ENCODE measurements at regions not wholly inside any gene's neighbourhood (a gene's known extent, or its start where the extent isn't known, plus 50 kb on each side); places are given as distances from the start of the nearest gene placed in this dataset.

DNA sequence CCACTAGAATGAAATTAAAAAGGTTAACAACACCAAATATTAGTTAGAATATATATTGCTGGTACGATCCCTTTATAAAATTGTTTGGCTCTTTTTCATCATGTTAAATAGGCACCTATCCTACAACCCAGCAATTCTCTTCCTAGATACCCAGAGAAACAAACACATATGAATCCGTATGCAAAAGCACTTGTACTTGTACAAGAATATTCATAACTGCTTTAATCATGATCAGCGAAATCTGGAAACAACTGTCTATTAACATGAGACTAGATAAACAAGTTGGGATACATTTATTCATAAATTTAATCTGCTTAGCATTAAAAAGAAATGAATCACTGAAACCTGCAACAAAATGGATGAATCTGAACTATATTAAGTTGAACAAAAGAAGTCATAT is 113.7 kb upstream of the MAP1B start:
- H3K4me1 ChIP-seq (ENCODE audit: control insufficient read depth, insufficient read depth, low read length), result no peaks in the 10 kb centered on the region

GRCh38 chr5:71996789-71997188 is 110.5 kb upstream of the MAP1B start:
- H3K4me1 ChIP-seq (ENCODE audit: control insufficient read depth, insufficient read depth, low read length), result no peaks in the 10 kb centered on the region
- H3K4me3 ChIP-seq (ENCODE audit: low read length in 2 of 2), result no peak overlapping the region
- H3K36me3 ChIP-seq (ENCODE audit: control insufficient read depth in 2 of 2, insufficient read depth in 2 of 2, low read length in 2 of 2), result no peaks in the 10 kb centered on the region
- H3K9me3 ChIP-seq (ENCODE audit: control insufficient read depth in 2 of 2, low read length in 2 of 2), result no peaks in the 10 kb centered on the region
- no peak overlapping the region for H3K27ac ChIP-seq (ENCODE audit: low read length)
- no peaks in the 10 kb centered on the region for H3K27me3 ChIP-seq (ENCODE audit: control insufficient read depth in 1 of 2, insufficient read depth in 2 of 2, low read length in 2 of 2)
- no peak overlapping the region for H3K9ac ChIP-seq (ENCODE audit: low read length in 2 of 2)

More for the DNA sequence above, 113.7 kb upstream of the MAP1B start:
- no peak overlapping the region for H3K4me3 ChIP-seq (ENCODE audit: low read length in 2 of 2)
- no peaks in the 10 kb centered on the region for H3K9me3 ChIP-seq (ENCODE audit: control insufficient read depth in 2 of 2, low read length in 2 of 2)
- no peak overlapping the region for H3K27ac ChIP-seq (ENCODE audit: low read length)
- H3K9ac ChIP-seq (ENCODE audit: low read length in 2 of 2), result no peak overlapping the region
- no peaks in the 10 kb centered on the region for H3K27me3 ChIP-seq (ENCODE audit: control insufficient read depth in 1 of 2, insufficient read depth in 2 of 2, low read length in 2 of 2)
- no peaks in the 10 kb centered on the region for H3K36me3 ChIP-seq (ENCODE audit: control insufficient read depth in 2 of 2, insufficient read depth in 2 of 2, low read length in 2 of 2)

DNA sequence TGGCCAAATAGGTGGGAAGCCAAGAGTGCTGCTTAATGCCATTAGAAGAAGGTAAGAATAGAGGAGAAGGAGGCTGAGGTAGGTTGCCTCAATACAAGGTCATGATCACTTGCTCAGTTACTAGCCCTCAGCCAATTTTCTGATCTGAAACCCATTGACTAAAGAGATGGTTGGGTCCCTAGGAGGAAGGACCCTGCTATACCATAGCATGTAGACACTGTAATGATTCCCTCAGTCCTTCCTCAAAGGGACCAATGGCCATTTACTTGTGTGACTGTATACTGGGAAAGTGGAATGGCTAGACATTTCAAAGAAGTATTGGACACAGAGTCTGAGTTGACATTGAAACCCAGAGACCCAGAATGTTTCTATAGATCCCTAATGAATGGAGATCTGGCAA is 108.5 kb upstream of the MAP1B start:
- Histone ChIP-seq H3K36me3 (ENCODE audit: control insufficient read depth in 2 of 2, insufficient read depth in 2 of 2, low read length in 2 of 2) (no peaks in the 10 kb centered on the region), H3K4me1 (ENCODE audit: control insufficient read depth, insufficient read depth, low read length) (no peaks in the 10 kb centered on the region), H3K4me3 (ENCODE audit: low read length in 2 of 2) (no peak overlapping the region), H3K9ac (ENCODE audit: low read length in 2 of 2) (no peak overlapping the region), H3K27me3 (ENCODE audit: control insufficient read depth in 1 of 2, insufficient read depth in 2 of 2, low read length in 2 of 2) (no peaks in the 10 kb centered on the region), H3K27ac (ENCODE audit: low read length) (no peak overlapping the region), H3K9me3 (ENCODE audit: control insufficient read depth in 2 of 2, low read length in 2 of 2) (no peaks in the 10 kb centered on the region)

DNA sequence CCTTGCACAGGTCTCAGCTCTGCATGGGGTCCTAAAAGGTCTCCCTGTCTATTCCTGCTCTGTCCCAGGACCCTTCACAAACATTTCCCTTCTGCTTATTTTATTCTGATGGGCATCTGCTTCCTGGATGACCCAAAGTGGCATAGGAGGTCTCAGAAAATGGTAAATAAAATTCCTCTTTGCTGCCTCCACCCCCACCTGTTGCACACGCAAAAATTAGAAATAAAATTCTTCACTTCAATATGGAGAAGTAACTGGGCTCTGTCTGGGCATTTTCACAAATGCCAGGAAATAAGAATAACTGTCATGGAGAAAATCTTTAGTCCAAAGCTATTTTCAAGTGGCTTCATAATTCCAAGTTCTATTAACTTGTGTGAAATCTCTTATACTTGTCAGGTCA is 106.6 kb upstream of the MAP1B start:
- Histone ChIP-seq H3K27me3 (ENCODE audit: control insufficient read depth in 1 of 2, insufficient read depth in 2 of 2, low read length in 2 of 2) (no peaks in the 10 kb centered on the region), H3K9ac (ENCODE audit: low read length in 2 of 2) (no peak overlapping the region), H3K27ac (ENCODE audit: low read length) (no peak overlapping the region), H3K9me3 (ENCODE audit: control insufficient read depth in 2 of 2, low read length in 2 of 2) (no peaks in the 10 kb centered on the region), H3K36me3 (ENCODE audit: control insufficient read depth in 2 of 2, insufficient read depth in 2 of 2, low read length in 2 of 2) (no peaks in the 10 kb centered on the region), H3K4me1 (ENCODE audit: control insufficient read depth, insufficient read depth, low read length) (no peaks in the 10 kb centered on the region), H3K4me3 (ENCODE audit: low read length in 2 of 2) (no peak overlapping the region)

DNA sequence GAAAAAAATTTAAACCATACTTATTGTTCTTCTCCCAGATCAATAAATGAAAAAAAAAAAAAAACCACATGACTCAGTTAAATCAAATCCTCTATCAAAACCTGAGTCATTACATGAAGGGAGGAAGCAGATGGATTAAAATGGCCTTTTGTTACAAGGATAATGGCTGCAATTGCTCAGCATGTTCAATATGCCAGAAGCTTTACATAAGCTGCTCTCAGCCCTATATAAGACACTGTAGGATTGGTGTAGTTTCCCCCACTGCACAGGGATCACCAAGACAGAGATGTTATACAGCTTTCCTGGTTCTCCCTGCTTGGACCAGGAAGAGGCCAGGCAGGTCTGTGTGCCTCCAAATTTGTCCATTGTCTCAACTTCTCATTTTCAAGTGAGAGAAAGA is 101.6 kb upstream of the MAP1B start:
- Histone ChIP-seq H3K36me3 (ENCODE audit: control insufficient read depth in 2 of 2, insufficient read depth in 2 of 2, low read length in 2 of 2) (no peaks in the 10 kb centered on the region), H3K9me3 (ENCODE audit: control insufficient read depth in 2 of 2, low read length in 2 of 2) (no peaks in the 10 kb centered on the region), H3K9ac (ENCODE audit: low read length in 2 of 2) (no peak overlapping the region), H3K27me3 (ENCODE audit: control insufficient read depth in 1 of 2, insufficient read depth in 2 of 2, low read length in 2 of 2) (no peaks in the 10 kb centered on the region), H3K27ac (ENCODE audit: low read length) (no peak overlapping the region), H3K4me3 (ENCODE audit: low read length in 2 of 2) (no peak overlapping the region), H3K4me1 (ENCODE audit: control insufficient read depth, insufficient read depth, low read length) (no peaks in the 10 kb centered on the region)

GRCh38 chr5:72006361-72006760 is 100.9 kb upstream of the MAP1B start:
- H3K36me3 ChIP-seq (ENCODE audit: control insufficient read depth in 2 of 2, insufficient read depth in 2 of 2, low read length in 2 of 2), result no peaks in the 10 kb centered on the region
- H3K27ac ChIP-seq (ENCODE audit: low read length), result no peak overlapping the region
- no peaks in the 10 kb centered on the region for H3K27me3 ChIP-seq (ENCODE audit: control insufficient read depth in 1 of 2, insufficient read depth in 2 of 2, low read length in 2 of 2)
- H3K9ac ChIP-seq (ENCODE audit: low read length in 2 of 2), result no peak overlapping the region
- H3K4me1 ChIP-seq (ENCODE audit: control insufficient read depth, insufficient read depth, low read length), result no peaks in the 10 kb centered on the region
- no peaks in the 10 kb centered on the region for H3K9me3 ChIP-seq (ENCODE audit: control insufficient read depth in 2 of 2, low read length in 2 of 2)
- H3K4me3 ChIP-seq (ENCODE audit: low read length in 2 of 2), result no peak overlapping the region

GRCh38 chr5:72007336-72008111 is 99.8 kb upstream of the MAP1B start:
- H3K4me3 ChIP-seq (ENCODE audit: low read length in 2 of 2), result no peak overlapping the region

GRCh38 chr5:72009280-72009679 is 98.0 kb upstream of the MAP1B start:
- H3K36me3 ChIP-seq (ENCODE audit: control insufficient read depth in 2 of 2, insufficient read depth in 2 of 2, low read length in 2 of 2), result no peaks in the 10 kb centered on the region
- no peaks in the 10 kb centered on the region for H3K9me3 ChIP-seq (ENCODE audit: control insufficient read depth in 2 of 2, low read length in 2 of 2)
- H3K9ac ChIP-seq (ENCODE audit: low read length in 2 of 2), result no peak overlapping the region
- no peak overlapping the region for H3K4me3 ChIP-seq (ENCODE audit: low read length in 2 of 2)
- H3K27ac ChIP-seq (ENCODE audit: low read length), result no peak overlapping the region
- H3K27me3 ChIP-seq (ENCODE audit: control insufficient read depth in 1 of 2, insufficient read depth in 2 of 2, low read length in 2 of 2), result no peaks in the 10 kb centered on the region
- peaks cover 5% of the 10 kb centered on the region for H3K4me1 ChIP-seq (ENCODE audit: control insufficient read depth, insufficient read depth, low read length)

More at GRCh38 chr5:72007336-72008111, 99.8 kb upstream of the MAP1B start:
- Histone ChIP-seq H3K36me3 (ENCODE audit: control insufficient read depth in 2 of 2, insufficient read depth in 2 of 2, low read length in 2 of 2) (no peaks in the 10 kb centered on the region), H3K27ac (ENCODE audit: low read length) (no peak overlapping the region), H3K4me1 (ENCODE audit: control insufficient read depth, insufficient read depth, low read length) (no peaks in the 10 kb centered on the region), H3K9me3 (ENCODE audit: control insufficient read depth in 2 of 2, low read length in 2 of 2) (no peaks in the 10 kb centered on the region), H3K9ac (ENCODE audit: low read length in 2 of 2) (no peak overlapping the region), H3K27me3 (ENCODE audit: control insufficient read depth in 1 of 2, insufficient read depth in 2 of 2, low read length in 2 of 2) (no peaks in the 10 kb centered on the region)

- no peak overlapping the region for H3K27ac ChIP-seq (ENCODE audit: low read length)
- no peaks in the 10 kb centered on the region for H3K36me3 ChIP-seq (ENCODE audit: control insufficient read depth in 2 of 2, insufficient read depth in 2 of 2, low read length in 2 of 2)
- no peaks in the 10 kb centered on the region for H3K27me3 ChIP-seq (ENCODE audit: control insufficient read depth in 1 of 2, insufficient read depth in 2 of 2, low read length in 2 of 2)
- peaks cover 8% of the 10 kb centered on the region for H3K4me1 ChIP-seq (ENCODE audit: control insufficient read depth, insufficient read depth, low read length)
- no peaks in the 10 kb centered on the region for H3K9me3 ChIP-seq (ENCODE audit: control insufficient read depth in 2 of 2, low read length in 2 of 2)
- no peak overlapping the region for H3K9ac ChIP-seq (ENCODE audit: low read length in 2 of 2)
- H3K4me3 ChIP-seq (ENCODE audit: low read length in 2 of 2), result no peak overlapping the region
These were observed 96.8 kb upstream of the MAP1B start for GRCh38 chr5:72010430-72010829.

- H3K36me3 ChIP-seq (ENCODE audit: control insufficient read depth in 2 of 2, insufficient read depth in 2 of 2, low read length in 2 of 2), result no peaks in the 10 kb centered on the region
- no peak overlapping the region for H3K9ac ChIP-seq (ENCODE audit: low read length in 2 of 2)
- no peaks in the 10 kb centered on the region for H3K9me3 ChIP-seq (ENCODE audit: control insufficient read depth in 2 of 2, low read length in 2 of 2)
- peaks cover 21% of the 10 kb centered on the region for H3K4me1 ChIP-seq (ENCODE audit: control insufficient read depth, insufficient read depth, low read length)
- H3K27ac ChIP-seq (ENCODE audit: low read length), result no peak overlapping the region
- H3K27me3 ChIP-seq (ENCODE audit: control insufficient read depth in 1 of 2, insufficient read depth in 2 of 2, low read length in 2 of 2), result no peaks in the 10 kb centered on the region
- H3K4me3 ChIP-seq (ENCODE audit: low read length in 2 of 2), result no peak overlapping the region
These were observed 94.4 kb upstream of the MAP1B start for GRCh38 chr5:72012906-72013305.

- no peak overlapping the region for H3K27ac ChIP-seq (ENCODE audit: low read length)
- H3K4me3 ChIP-seq (ENCODE audit: low read length in 2 of 2), result no peak overlapping the region
- no peaks in the 10 kb centered on the region for H3K36me3 ChIP-seq (ENCODE audit: control insufficient read depth in 2 of 2, insufficient read depth in 2 of 2, low read length in 2 of 2)
- no peak overlapping the region for H3K9ac ChIP-seq (ENCODE audit: low read length in 2 of 2)
- H3K4me1 ChIP-seq (ENCODE audit: control insufficient read depth, insufficient read depth, low read length), result peaks cover 21% of the 10 kb centered on the region
- H3K27me3 ChIP-seq (ENCODE audit: control insufficient read depth in 1 of 2, insufficient read depth in 2 of 2, low read length in 2 of 2), result no peaks in the 10 kb centered on the region
- no peaks in the 10 kb centered on the region for H3K9me3 ChIP-seq (ENCODE audit: control insufficient read depth in 2 of 2, low read length in 2 of 2)
These were observed 93.3 kb upstream of the MAP1B start for GRCh38 chr5:72013766-72014624.
